ENCODE measurements at regions not wholly inside any gene's neighbourhood (a gene's known extent, or its start where the extent isn't known, plus 50 kb on each side); places are given as distances from the start of the nearest gene placed in this dataset.

GRCh38 chr2:154616659-154617058, 81.8 kb upstream of the KCNJ3 start:
- 93% methylated on average over 12 of the region's 15 CpGs for WGBS (ENCODE audit: insufficient coverage)
- Mint-ChIP-seq H3K27me3 (ENCODE audit: low read depth in 3 of 3) (peaks cover 0 to 4% (median 0%) of the 10 kb centered on the region in 3 donors), H3K4me3 (no peak overlapping the region), H3K9me3 (no peaks in the 10 kb centered on the region), H3K4me1 (no peaks in the 10 kb centered on the region), H3K27ac (no peak overlapping the region), H3K36me3 (no peaks in the 10 kb centered on the region)
- TF ChIP-seq, protein P1, sequence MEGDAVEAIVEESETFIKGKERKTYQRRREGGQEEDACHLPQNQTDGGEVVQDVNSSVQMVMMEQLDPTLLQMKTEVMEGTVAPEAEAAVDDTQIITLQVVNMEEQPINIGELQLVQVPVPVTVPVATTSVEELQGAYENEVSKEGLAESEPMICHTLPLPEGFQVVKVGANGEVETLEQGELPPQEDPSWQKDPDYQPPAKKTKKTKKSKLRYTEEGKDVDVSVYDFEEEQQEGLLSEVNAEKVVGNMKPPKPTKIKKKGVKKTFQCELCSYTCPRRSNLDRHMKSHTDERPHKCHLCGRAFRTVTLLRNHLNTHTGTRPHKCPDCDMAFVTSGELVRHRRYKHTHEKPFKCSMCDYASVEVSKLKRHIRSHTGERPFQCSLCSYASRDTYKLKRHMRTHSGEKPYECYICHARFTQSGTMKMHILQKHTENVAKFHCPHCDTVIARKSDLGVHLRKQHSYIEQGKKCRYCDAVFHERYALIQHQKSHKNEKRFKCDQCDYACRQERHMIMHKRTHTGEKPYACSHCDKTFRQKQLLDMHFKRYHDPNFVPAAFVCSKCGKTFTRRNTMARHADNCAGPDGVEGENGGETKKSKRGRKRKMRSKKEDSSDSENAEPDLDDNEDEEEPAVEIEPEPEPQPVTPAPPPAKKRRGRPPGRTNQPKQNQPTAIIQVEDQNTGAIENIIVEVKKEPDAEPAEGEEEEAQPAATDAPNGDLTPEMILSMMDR (IDR thresholded peaks at IDR 0.05): no peak
- no peaks in the 10 kb centered on the region for H3K9me3 ChIP-seq (replicated peaks in 1 of 2; ENCODE audit: control insufficient read depth in 1 of 2, insufficient read depth in 1 of 2, low read length in 2 of 2)
- H3K79me2 ChIP-seq (ENCODE audit: insufficient read depth, low read length): no peaks in the 10 kb centered on the region
- no peak overlapping the region for H3K27ac ChIP-seq (ENCODE audit: low read depth in 1 of 2, low read length in 2 of 2)
- no peak overlapping the region for H2AFZ ChIP-seq (ENCODE audit: insufficient read depth, low read depth, low read length, poor library complexity, severe bottlenecking)
- H4K20me1 ChIP-seq (ENCODE audit: insufficient read depth, low read length): no peaks in the 10 kb centered on the region
- H3K4me1 ChIP-seq (ENCODE audit: control insufficient read depth in 1 of 2, insufficient read depth in 2 of 2, low read length in 2 of 2): no peaks in the 10 kb centered on the region
- no peak overlapping the region for H3K4me3 ChIP-seq (replicated peaks in 1 of 3; ENCODE audit: low read depth in 2 of 3, low read length in 3 of 3)
- no peaks in the 10 kb centered on the region for H3K27me3 ChIP-seq (ENCODE audit: control insufficient read depth in 2 of 2, insufficient read depth in 2 of 2, low read length in 2 of 2)
- H3K36me3 ChIP-seq (replicated peaks in 1 of 2; ENCODE audit: control insufficient read depth in 1 of 2, insufficient read depth in 2 of 2, low read length in 2 of 2): no peaks in the 10 kb centered on the region
- H3K9ac ChIP-seq (ENCODE audit: insufficient read depth, low read length, poor library complexity, severe bottlenecking): no peak overlapping the region
- DNase-seq: no peak
- no peak overlapping the region for H3K4me2 ChIP-seq (replicated peaks; ENCODE audit: extremely low read depth, low read length, poor library complexity, severe bottlenecking)
- intact Hi-C loops (cut with micrococcal nuclease): no loop called here

- peaks cover 0 to 4% (median 0%) of the 10 kb centered on the region in 3 donors for H3K27me3 Mint-ChIP-seq (ENCODE audit: low read depth in 3 of 3)
- no peaks in the 10 kb centered on the region for H3K4me1 Mint-ChIP-seq
- Histone ChIP-seq H3K36me3 (replicated peaks in 1 of 2; ENCODE audit: control insufficient read depth in 1 of 2, insufficient read depth in 2 of 2, low read length in 2 of 2) (no peaks in the 10 kb centered on the region), H4K20me1 (ENCODE audit: insufficient read depth, low read length) (no peaks in the 10 kb centered on the region), H3K27ac (ENCODE audit: low read depth in 1 of 2, low read length in 2 of 2) (no peak overlapping the region), H3K4me2 (replicated peaks; ENCODE audit: extremely low read depth, low read length, poor library complexity, severe bottlenecking) (no peak overlapping the region), H3K9ac (ENCODE audit: insufficient read depth, low read length, poor library complexity, severe bottlenecking) (no peak overlapping the region), H2AFZ (ENCODE audit: insufficient read depth, low read depth, low read length, poor library complexity, severe bottlenecking) (no peak overlapping the region), H3K79me2 (ENCODE audit: insufficient read depth, low read length) (no peaks in the 10 kb centered on the region), H3K27me3 (ENCODE audit: control insufficient read depth in 2 of 2, insufficient read depth in 2 of 2, low read length in 2 of 2) (no peaks in the 10 kb centered on the region), H3K4me1 (ENCODE audit: control insufficient read depth in 1 of 2, insufficient read depth in 2 of 2, low read length in 2 of 2) (no peaks in the 10 kb centered on the region), H3K9me3 (replicated peaks in 1 of 2; ENCODE audit: control insufficient read depth in 1 of 2, insufficient read depth in 1 of 2, low read length in 2 of 2) (no peaks in the 10 kb centered on the region), H3K4me3 (replicated peaks in 1 of 3; ENCODE audit: low read depth in 2 of 3, low read length in 3 of 3) (no peak overlapping the region)
- no peaks in the 10 kb centered on the region for H3K36me3 Mint-ChIP-seq
- H3K27ac Mint-ChIP-seq: no peak overlapping the region
- TF ChIP-seq, protein P1 (IDR thresholded peaks at IDR 0.05): no peak
- no peak overlapping the region for H3K4me3 Mint-ChIP-seq
- no peaks in the 10 kb centered on the region for H3K9me3 Mint-ChIP-seq
- no peak for DNase-seq
- WGBS (ENCODE audit: insufficient coverage): 65% methylated on average over 4 of the region's 5 CpGs
- intact Hi-C loops (cut with micrococcal nuclease): no loop called here
Measured at GRCh38 chr2:154620471-154620870, 78.0 kb upstream of the KCNJ3 start.
